Erythroblast (primary cell): ENCODE measurements at regions not wholly inside any gene's neighbourhood (a gene's known extent, or its start where the extent isn't known, plus 50 kb on each side); places are given as distances from the start of the nearest gene placed in this dataset.

Source experiments
- GATA1 ChIP-seq: IDR thresholded peaks from 2 replicates; pipeline ENCODE4 v1.6.1; 2011; ENCODE audit warnings: low read depth, mild to moderate bottlenecking, control low read depth, low read length, moderate library complexity
- POLR2A ChIP-seq: IDR thresholded peaks from 2 replicates; pipeline ENCODE4 v1.6.1; 2011; ENCODE audit warnings: mild to moderate bottlenecking, low read length

GRCh38 chr4:81756973-81757372, 285.3 kb upstream of the RASGEF1B start:
- TF ChIP-seq POLR2A (no peak), GATA1 (no peak)
